Keratinocyte (primary cell): ENCODE measurements at regions not wholly inside any gene's neighbourhood (a gene's known extent, or its start where the extent isn't known, plus 50 kb on each side); places are given as distances from the start of the nearest gene placed in this dataset.

Source experiments
- DNase-seq: peaks from one replicate; pipeline ENCODE4 v3.0.0-alpha.2; 2011; ENCODE audit warnings: low read depth, missing footprints, low spot score
- FAIRE-seq: peaks from 2 replicates; lab custom pipeline; 2011; peaks lifted over from hg19 to GRCh38; lab: Jason Lieb, UNC
- H2AFZ ChIP-seq: 2 replicates; pipeline ENCODE4 v1.6.0; 2012; ENCODE audit warnings: low read length, control low read depth, inconsistent platforms; ENCODE audit not compliant: control insufficient read depth
- H3K27ac ChIP-seq: 2 replicates; pipeline ENCODE4 v1.5.1; 2011; ENCODE audit warnings: low read length; ENCODE audit not compliant: control insufficient read depth, insufficient read depth
- H3K27me3 ChIP-seq: 3 replicates; pipeline ENCODE4 v1.6.0; 2011; ENCODE audit warnings: low read length; ENCODE audit not compliant: control insufficient read depth, insufficient read depth; ENCODE audit errors: extremely low read depth
- H3K36me3 ChIP-seq, 2 experiments: 2 replicates in 1 of 2; 3 replicates in 1 of 2; pipeline ENCODE4 v1.5.1; 2011; ENCODE audit warnings: low read length in 2 of 2, mild to moderate bottlenecking in 1 of 2; ENCODE audit not compliant: control insufficient read depth in 2 of 2, insufficient read depth in 2 of 2; ENCODE audit errors: extremely low read depth in 1 of 2
- H3K4me1 ChIP-seq: 3 replicates; pipeline ENCODE4 v1.5.1; 2011; ENCODE audit warnings: low read length; ENCODE audit not compliant: control insufficient read depth, insufficient read depth; ENCODE audit errors: extremely low read depth
- H3K4me2 ChIP-seq: 3 replicates; pipeline ENCODE4 v1.6.0; 2011; ENCODE audit warnings: low read depth, low read length; ENCODE audit not compliant: control insufficient read depth, insufficient read depth; ENCODE audit errors: extremely low read depth
- H3K4me3 ChIP-seq, 3 experiments: fragments of 200-600 bp in 1 of 3; sonication (generic) in 1 of 3; 2 replicates in 2 of 3; 3 replicates in 1 of 3; pipeline ENCODE4 v1.5.1; 2011 to 2016; ENCODE audit warnings: low read length in 3 of 3, mild to moderate bottlenecking in 3 of 3, control low read depth in 2 of 3, inconsistent platforms in 1 of 3, low read depth in 1 of 3, mixed read lengths in 1 of 3, mixed run types in 1 of 3, moderate library complexity in 1 of 3; ENCODE audit not compliant: control insufficient read depth in 2 of 3, insufficient read depth in 2 of 3; ENCODE audit errors: extremely low read depth in 1 of 3
- H3K79me2 ChIP-seq: 2 replicates; pipeline ENCODE4 v1.6.0; 2012; ENCODE audit warnings: low read length; ENCODE audit not compliant: control insufficient read depth, insufficient read depth
- H3K9ac ChIP-seq: 3 replicates; pipeline ENCODE4 v1.6.0; 2011; ENCODE audit warnings: low read length; ENCODE audit not compliant: control insufficient read depth, insufficient read depth; ENCODE audit errors: extremely low read depth
- H3K9me1 ChIP-seq: 3 replicates; pipeline ENCODE4 v1.6.0; 2011; ENCODE audit warnings: low read length; ENCODE audit not compliant: control insufficient read depth, insufficient read depth; ENCODE audit errors: extremely low read depth
- H3K9me3 ChIP-seq: 2 replicates; pipeline ENCODE4 v1.5.1; 2012; ENCODE audit warnings: low read depth, low read length; ENCODE audit not compliant: control insufficient read depth
- H4K20me1 ChIP-seq: 3 replicates; pipeline ENCODE4 v1.6.0; 2011; ENCODE audit warnings: low read length; ENCODE audit not compliant: control insufficient read depth, insufficient read depth; ENCODE audit errors: extremely low read depth
- EZH2 ChIP-seq: IDR thresholded peaks from one replicate; pipeline ENCODE4 v1.6.1; 2012; ENCODE audit warnings: inconsistent platforms, mild to moderate bottlenecking, low read length, moderate library complexity
- dilution Hi-C: fragments of 300-500 bp; cut with MboI; formaldehyde crosslinking; loops from one replicate; pipeline ENCODE4 v1.7.0; 2020; ENCODE audit warnings: low sequenced_read_pairs; ENCODE audit not compliant: extremely low pct_ligation_motif_present
- TF ChIP-seq, protein P1 (sequence below), 3 experiments: IDR thresholded peaks in 1 of 3; conservative IDR thresholded peaks in 1 of 3; optimal IDR thresholded peaks in 1 of 3; 2 replicates in 2 of 3; 3 replicates in 1 of 3; pipeline versions ENCODE3 to v1.5.1; 2011; ENCODE audit warnings: low read length in 3 of 3, mild to moderate bottlenecking in 3 of 3, moderate library complexity in 2 of 3, control low read depth in 1 of 3, inconsistent platforms in 1 of 3; ENCODE audit not compliant: insufficient read depth in 2 of 3; ENCODE audit errors: extremely low read depth in 1 of 3

DNA sequence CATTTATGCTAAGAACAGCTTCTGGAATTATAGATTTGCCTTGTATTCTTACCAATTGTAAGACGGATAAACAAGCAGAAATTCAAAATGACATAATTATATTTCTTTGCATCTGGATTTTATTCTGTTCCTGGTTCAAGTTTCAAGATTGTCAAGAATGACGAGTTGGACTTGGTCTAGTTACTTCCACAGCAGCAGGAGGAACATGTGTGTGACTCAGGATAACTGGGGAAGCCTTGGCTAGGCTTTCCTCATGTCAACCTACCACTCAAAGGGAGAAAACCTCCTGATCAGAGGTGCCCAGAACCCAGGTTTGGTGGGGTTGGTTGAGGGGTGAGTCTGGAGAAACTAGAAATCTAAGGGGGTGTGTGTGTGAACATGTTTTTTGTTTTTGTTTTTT, 259.7 kb downstream of the SOX2 start:
- Histone ChIP-seq H3K79me2 (no peaks in the 10 kb centered on the region), H3K27ac (no peak overlapping the region), H3K9ac (no peak overlapping the region), H2AFZ (no peak overlapping the region), H3K4me2 (no peak overlapping the region), H3K27me3 (no peaks in the 10 kb centered on the region), H3K4me3 (no peak overlapping the region), H3K36me3 (no peaks in the 10 kb centered on the region), H3K4me1 (peaks cover 15% of the 10 kb centered on the region), H4K20me1 (no peaks in the 10 kb centered on the region), H3K9me3 (no peaks in the 10 kb centered on the region), H3K9me1 (no peaks in the 10 kb centered on the region)
- peak; percentile 32 for FAIRE-seq
- no peak for DNase-seq
- dilution Hi-C loops: no loop called here
- TF ChIP-seq, protein P1, sequence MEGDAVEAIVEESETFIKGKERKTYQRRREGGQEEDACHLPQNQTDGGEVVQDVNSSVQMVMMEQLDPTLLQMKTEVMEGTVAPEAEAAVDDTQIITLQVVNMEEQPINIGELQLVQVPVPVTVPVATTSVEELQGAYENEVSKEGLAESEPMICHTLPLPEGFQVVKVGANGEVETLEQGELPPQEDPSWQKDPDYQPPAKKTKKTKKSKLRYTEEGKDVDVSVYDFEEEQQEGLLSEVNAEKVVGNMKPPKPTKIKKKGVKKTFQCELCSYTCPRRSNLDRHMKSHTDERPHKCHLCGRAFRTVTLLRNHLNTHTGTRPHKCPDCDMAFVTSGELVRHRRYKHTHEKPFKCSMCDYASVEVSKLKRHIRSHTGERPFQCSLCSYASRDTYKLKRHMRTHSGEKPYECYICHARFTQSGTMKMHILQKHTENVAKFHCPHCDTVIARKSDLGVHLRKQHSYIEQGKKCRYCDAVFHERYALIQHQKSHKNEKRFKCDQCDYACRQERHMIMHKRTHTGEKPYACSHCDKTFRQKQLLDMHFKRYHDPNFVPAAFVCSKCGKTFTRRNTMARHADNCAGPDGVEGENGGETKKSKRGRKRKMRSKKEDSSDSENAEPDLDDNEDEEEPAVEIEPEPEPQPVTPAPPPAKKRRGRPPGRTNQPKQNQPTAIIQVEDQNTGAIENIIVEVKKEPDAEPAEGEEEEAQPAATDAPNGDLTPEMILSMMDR (optimal IDR thresholded peaks at IDR 0.05 in 1 of 3, IDR thresholded peaks at IDR 0.05 in 1 of 3, conservative IDR thresholded peaks at IDR 0.05 in 1 of 3; ENCODE audit: extremely low read depth in 1 of 3, insufficient read depth in 2 of 3, low read length in 3 of 3): no peak
- no peak for TF ChIP-seq EZH2

DNA sequence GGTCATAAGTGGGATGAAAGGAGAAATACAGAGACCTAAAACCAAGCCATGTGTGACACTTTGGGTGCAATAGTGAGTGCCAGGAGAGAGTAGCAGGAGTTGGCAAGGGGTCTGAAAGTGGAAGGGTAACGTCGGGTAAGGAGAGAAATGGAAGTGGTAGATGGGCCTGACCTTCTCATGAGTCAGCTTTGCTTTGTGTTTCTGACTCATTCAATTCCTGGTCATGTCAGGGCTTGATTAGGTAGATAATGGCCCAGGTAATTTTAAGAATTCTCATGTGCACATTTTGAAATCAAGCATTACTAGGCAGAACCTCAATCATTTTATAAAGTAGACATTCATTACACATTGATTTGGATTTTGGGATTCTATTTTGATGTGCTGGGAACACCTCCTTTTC, 262.5 kb downstream of the SOX2 start:
- Histone ChIP-seq H4K20me1 (no peaks in the 10 kb centered on the region), H3K9ac (no peak overlapping the region), H3K4me2 (peak overlapping the region; percentile 43), H3K9me3 (no peaks in the 10 kb centered on the region), H3K27me3 (no peaks in the 10 kb centered on the region), H3K4me1 (peaks cover 15% of the 10 kb centered on the region), H3K36me3 (no peaks in the 10 kb centered on the region), H3K9me1 (no peaks in the 10 kb centered on the region), H3K79me2 (no peaks in the 10 kb centered on the region), H2AFZ (peak overlapping the region; percentile 58), H3K4me3 (no peak overlapping the region), H3K27ac (peak overlapping the region; percentile 29)
- TF ChIP-seq EZH2: no peak
- TF ChIP-seq, protein P1 (optimal IDR thresholded peaks at IDR 0.05 in 1 of 3, IDR thresholded peaks at IDR 0.05 in 1 of 3, conservative IDR thresholded peaks at IDR 0.05 in 1 of 3; ENCODE audit: extremely low read depth in 1 of 3, insufficient read depth in 2 of 3, low read length in 3 of 3): no peak
- FAIRE-seq (peak; percentile 94), DNase-seq (peak; percentile 46)
- dilution Hi-C loops: no loop called here
